A204.1 (cell line): ENCODE measurements at regions not wholly inside any gene's neighbourhood (a gene's known extent, or its start where the extent isn't known, plus 50 kb on each side); places are given as distances from the start of the nearest gene placed in this dataset.

Source experiments
- FAIRE-seq: peaks from 2 replicates; lab custom pipeline; 2012; peaks lifted over from hg19 to GRCh38; lab: Jason Lieb, UNC

DNA sequence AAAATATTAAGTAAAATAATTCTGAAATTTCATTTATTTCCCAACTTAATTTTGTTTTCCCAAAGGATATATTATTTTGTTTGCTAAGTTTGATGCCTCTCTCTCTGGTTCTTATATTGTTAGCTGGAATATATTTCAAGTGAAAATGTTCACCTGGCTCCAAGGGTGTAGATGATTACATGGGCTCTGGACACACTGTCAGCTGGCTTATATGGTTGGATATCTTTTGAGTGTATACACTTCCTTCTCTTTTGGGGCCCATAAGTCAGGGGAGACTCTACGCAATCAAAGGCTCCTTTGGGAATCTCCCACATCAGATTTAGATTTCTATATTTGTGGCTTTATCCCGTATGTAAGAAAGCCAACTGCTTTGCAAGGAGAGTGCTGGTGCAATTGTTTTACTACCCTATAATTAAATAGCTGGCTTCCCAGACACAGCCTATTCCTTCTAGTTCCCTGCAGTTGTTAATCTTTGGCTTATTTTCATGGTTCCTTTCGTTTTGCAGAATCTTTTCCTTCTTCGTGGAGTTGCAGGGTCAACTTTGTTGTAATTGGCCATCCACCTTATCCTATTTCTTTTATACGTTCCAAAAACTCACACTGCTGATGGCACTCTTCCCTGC, 225.7 kb downstream of the DPH6 start:
- FAIRE-seq, result no peak

GRCh38 chr15:35319354-35319753, 226.6 kb downstream of the DPH6 start:
- FAIRE-seq, result no peak

- FAIRE-seq, result no peak
Measured at GRCh38 chr15:35317217-35317616, 228.7 kb downstream of the DPH6 start.

DNA sequence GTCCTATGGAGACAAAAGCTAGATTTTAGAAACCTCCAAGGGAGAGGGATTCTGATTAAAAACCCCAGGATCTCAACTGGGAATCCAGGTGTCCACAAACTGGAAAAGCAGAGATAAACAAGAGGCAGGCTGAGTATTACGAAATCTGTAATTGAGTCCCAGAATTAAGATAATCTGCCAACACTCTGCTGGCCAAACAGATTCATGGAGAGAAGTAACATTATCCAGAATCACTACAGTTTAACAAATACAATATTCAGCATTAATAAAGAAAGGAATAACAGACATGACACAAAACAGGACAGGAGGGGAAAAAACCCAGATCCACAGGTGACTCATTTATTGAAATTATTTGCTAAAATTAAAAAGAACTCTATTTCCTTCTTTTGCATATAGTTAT, 227.2 kb upstream of the NANOGP8 start:
- no peak for FAIRE-seq

DNA sequence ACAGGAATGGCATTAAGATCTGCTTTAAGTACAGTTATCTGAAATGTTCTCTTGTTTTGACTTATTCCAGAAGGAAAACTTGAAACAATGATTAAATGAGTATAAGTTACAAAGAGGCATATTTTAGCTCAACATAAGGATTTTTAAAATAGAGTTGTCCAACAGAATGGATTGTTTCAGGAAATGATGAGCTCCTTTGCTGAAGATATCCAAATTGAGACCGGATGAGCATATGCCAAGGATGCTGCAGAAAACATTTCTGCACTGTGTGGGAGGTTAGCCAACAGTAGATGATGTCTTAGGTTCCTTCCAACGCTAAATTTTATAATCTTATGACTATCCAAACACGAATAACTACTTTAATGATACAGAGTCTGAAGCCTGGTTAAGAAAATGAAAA, 226.5 kb upstream of the NANOGP8 start:
- FAIRE-seq, result no peak

DNA sequence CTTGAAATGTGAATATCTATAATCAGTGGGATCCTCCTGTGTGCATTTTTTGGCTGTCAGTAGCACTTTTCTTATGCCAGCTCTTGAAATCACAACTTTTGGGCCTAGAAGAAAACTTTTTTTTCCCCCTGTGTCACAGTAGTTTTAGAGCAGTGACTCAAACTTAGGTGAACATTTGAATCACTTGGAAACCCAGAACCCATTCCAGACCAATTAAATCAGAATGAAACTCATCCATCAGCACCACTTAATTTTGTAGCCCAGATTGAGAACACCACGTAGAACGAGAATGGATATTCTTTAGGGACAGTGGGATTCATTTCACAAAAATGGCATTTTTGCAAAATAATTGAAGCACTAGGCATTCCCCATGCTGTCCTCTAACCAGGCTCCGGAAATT, 224.8 kb upstream of the NANOGP8 start:
- FAIRE-seq, result no peak

- FAIRE-seq, result no peak
Measured at GRCh38 chr15:35308802-35309201, 223.7 kb upstream of the NANOGP8 start.

DNA sequence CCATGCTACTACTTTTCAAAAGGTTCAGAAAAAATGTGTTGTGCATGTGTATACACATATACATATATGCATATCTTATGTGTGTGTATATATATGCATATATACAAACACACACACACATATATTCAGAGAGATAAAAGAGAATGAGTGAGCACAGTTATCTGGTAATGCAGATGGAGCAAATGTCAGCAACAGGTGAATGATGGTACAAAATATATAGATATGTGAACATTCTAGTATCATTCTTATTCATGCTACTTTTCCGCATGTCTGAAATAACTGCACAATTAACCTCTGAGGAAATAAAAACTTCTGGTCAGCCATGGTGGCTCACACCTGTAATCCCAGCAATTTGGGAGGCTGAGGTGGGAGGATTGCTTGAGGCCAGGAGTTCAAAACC, 222.6 kb upstream of the NANOGP8 start:
- no peak for FAIRE-seq

DNA sequence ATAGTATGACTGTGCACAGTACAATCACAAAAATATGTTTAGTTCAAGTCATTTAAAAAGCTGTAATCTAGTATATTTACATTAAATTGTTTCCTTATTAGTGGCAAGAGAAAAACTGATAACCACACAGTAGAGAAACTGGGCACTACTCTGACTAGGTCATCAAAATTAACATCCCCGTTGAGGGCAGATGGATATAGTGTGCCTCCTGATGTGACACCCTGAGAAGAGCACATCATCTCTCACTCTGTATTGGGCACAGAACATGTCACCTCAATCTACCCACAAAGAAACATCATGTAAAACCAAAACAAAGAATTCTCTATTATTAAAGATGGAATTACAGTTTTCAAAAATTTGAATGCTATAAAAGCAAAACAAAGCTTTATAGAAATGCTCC, 221.9 kb upstream of the NANOGP8 start:
- no peak for FAIRE-seq

- FAIRE-seq, result no peak
Measured at GRCh38 chr15:35306361-35306981, 221.4 kb upstream of the NANOGP8 start.

DNA sequence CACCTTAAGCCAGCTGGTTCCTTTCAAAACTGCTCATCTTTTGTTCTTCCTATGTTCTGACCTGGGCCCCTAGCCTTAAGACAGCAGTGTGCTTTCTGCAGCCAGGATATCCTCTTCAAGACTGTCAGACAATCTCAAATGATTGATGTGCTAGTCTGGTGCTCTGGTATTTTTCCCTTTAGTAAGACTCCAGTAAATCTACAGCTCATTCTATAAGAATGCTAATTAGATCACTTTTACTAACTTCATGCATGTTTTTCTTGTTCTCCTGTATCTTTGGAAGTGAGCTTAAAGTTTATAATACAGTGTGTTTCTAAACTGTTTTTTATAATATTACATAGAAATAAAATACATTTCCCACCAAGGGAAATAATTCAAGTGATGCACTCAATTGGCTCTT, 220.9 kb upstream of the NANOGP8 start:
- no peak for FAIRE-seq

- no peak for FAIRE-seq
Measured at GRCh38 chr15:35305031-35305550, 220.0 kb upstream of the NANOGP8 start.

GRCh38 chr15:35304389-35304788, 219.3 kb upstream of the NANOGP8 start:
- FAIRE-seq, result no peak

- FAIRE-seq, result no peak
Measured at GRCh38 chr15:35302334-35302733, 217.2 kb upstream of the NANOGP8 start.

DNA sequence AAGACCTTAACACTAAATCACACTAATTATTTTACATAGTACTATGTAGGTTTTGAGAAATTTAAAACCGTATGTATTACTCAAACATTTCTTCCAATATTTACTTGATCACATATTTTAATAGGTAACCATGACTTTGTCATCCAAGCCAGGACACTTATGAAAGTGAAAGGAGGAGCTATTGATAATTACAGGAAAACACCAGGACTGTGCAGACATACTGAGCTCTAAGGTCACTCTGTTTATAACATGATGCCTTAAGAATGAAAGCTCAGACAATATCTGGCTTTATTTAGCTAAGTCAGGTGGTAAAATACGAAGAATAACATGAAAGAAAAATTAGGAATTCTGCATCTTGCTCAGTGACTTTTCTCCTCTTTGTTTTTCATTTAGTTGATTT, 216.0 kb upstream of the NANOGP8 start:
- FAIRE-seq, result no peak

DNA sequence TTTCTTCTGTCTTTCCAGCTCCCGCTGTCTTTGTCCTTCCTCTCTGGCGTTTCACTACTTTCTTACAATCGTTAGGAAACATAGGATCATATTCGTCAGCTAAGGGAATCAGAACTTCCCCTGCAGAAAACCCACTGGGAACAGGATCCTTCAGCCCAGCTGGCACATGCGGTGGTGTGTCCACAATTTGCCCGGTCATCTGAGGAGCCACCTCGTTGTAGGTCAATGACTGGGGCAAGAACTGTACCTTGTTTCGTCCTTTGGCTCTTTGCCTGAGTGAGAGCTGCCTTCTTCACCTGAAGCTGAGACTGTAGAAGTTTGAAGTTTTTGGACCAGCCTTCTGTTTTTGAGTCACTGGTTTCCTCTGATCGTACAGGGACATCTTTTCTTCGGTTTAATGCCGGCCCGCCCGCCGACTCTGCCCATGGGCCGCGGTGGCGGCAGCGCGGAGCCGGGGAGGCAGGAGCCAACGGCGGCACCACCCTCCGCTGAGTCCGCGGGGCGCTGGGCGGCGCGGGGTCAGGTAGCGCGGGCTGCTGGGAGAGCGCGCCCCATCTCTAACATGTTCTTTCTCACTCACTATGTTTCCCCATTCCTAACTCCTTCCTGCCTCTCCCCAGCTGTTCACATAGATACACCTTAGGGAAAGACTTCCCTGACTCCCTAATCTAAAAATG, 214.1 kb upstream of the NANOGP8 start:
- no peak for FAIRE-seq

DNA sequence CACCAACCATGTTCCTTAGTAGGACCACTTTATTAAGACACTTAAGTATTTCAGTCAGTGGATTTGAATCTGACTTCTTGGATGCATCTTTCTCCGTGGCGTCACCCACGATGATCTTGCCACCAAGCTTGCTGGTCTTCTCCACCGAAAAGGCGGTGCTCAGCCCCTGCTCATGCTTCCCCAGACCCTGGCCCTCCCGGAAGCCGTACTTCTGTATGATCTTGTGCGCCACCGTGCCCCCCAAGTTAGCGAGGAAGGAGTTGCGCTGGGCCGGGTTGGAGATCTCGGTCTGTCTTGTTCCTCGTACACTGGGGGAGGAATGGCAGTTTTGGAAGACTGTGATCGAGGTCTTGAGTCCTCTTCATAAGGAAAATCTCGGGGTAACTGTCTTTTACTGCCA, 213.4 kb upstream of the NANOGP8 start:
- FAIRE-seq, result no peak

- no peak for FAIRE-seq
Measured at GRCh38 chr15:35293353-35294130, 208.4 kb upstream of the NANOGP8 start.

GRCh38 chr15:35290301-35290721, 205.2 kb upstream of the NANOGP8 start:
- FAIRE-seq, result no peak

- FAIRE-seq, result peak; percentile 93
Measured at GRCh38 chr15:35289024-35289617, 204.0 kb upstream of the NANOGP8 start.

GRCh38 chr15:35288580-35288979, 203.5 kb upstream of the NANOGP8 start:
- FAIRE-seq, result no peak

DNA sequence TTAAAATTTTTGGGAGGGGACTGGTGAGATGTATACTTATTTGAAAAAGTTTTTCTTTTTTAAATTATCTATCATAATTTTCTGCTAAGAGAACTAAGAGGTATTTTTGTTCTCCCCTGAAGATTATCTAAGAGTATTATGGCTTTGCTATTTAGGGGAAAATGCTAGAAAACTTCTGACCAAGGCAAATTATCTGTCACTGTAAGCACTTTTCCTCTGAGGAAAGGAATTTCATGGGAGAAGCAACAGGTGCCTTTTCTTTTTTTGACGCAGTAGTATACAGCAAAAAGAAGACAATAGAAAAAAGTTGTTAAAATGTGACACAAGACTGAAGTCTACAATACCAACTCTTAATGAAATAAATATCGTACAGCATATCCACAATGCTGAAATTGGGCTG, 201.6 kb upstream of the NANOGP8 start:
- no peak for FAIRE-seq
